HG03439 (cell line): ENCODE measurements at regions not wholly inside any gene's neighbourhood (a gene's known extent, or its start where the extent isn't known, plus 50 kb on each side); places are given as distances from the start of the nearest gene placed in this dataset.

Experiments used
- ATAC-seq: cut with Tn5 transposase; IDR thresholded peaks from one replicate; pipeline ENCODE4 v1.9.1; 2021; ENCODE audit warnings: mild to moderate bottlenecking, moderate library complexity; ENCODE audit not compliant: unreplicated experiment

DNA sequence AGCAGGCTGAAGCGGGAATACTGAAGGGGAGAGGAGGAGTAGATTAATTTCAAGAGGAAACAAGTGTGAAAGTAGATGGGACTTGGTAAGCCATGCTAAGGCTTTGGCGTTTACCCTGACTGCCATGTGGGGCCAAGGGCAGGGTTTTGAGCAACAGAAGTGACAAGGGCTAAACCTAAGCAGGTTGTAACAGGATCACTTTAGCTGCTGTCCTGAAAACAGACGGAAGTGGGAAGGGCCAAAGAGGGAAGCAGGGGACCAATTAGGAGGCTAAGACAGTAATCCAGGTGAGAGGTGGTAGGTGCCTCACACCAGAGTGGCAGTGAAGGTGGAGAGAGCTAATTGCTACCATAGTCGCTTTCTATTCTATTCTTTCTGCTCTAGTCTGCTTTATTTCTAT is 166.5 kb downstream of the PJA1 start:
- ATAC-seq, result no peak

DNA sequence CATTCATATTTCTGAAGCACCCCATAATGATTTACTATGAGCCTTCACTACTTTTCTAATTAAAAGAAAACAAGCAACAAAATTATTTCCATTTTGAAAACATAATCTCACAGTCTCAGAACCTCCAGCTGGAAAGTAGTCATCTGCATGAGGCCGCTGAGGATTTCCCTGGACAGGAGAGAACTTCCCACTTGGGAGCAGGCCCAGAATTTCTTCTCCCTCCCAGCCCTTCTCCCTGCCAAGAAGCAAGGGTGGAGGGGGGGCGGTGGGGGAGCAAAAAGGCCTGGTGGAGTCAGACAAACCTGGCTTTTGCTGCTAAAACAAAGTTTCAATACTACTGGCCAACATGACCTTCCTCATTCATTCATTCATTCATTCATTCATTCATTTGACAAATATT is 167.3 kb downstream of the PJA1 start:
- ATAC-seq, result no peak

DNA sequence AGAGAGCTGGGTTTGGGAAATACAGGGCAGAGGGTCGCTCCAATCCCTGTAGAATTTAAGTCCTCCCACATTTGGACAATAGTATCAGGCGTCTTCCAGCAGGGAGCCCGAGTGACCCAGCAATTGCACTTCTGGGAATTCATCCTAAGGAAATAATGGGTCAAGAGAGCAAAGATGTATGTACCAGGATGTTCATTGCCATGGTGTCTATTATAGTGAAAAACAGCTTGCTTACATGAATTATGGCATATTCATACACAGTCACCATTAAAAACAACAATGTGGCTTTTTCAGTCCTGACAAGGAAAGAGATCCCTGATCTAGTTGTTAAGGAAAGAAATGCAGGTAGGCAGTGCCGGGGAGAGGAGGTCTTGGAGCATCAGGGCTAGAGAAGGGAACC is 167.7 kb downstream of the PJA1 start:
- ATAC-seq, result no peak

DNA sequence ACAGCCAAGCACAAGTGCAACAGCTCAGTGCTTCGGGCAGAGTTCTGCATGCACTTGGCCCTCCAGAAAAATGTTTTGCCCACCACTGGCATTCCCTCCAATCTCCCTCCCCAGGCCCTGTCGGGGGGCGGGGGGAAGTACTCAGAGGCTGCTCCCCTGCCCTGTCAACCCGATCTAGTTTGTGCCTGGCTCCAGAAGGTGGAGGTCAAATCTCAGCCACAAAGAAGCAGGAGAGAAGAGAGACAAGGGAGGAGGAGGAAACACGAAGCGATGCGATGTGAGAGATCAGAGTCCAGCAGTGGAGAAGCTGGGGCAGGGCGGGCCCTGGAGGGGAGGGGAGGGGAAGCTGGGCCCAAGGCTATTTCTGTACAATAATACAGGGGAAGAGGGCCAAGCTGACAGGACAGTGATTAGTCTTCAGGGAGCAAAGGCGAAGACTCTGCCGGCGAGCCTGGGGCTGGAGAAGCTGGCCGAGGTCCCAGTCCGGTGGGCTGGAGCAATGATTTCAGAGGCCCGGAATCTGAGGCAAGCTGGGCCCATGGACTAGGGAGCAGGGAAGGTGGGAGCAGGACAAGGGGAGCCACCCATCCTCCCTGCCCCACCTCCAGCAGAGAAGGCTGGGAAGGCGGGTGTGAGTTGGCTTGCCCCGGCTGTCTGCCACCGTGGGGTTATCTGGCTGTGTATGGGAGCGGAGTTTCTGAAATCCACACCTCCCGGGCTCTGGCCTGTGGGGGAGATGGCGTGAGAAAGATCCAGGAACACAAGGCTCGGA is 167.1 kb downstream of the EFNB1 start:
- ATAC-seq, result no peak

DNA sequence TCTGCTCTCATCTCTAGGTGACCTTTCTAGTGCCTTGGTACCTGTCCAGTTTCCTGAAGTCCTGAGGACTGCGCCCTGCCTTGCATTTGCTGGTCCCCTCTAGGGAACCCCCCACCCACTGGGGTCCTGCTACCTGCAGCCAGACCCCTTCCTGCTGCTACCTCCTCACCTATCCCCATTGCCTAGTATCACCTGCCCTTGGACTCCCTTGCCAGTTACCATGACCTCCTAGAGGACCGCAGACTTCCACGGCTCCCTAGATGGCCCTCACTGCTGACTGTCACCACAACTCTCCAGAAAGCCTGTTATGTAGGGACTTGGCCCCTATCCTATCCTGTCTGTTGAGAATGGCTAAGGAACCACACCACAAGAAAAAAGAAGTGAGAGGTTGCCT is 166.6 kb downstream of the EFNB1 start:
- no peak for ATAC-seq

GRCh38 chrX:68994891-68995255 is 166.1 kb downstream of the EFNB1 start:
- ATAC-seq, result no peak

DNA sequence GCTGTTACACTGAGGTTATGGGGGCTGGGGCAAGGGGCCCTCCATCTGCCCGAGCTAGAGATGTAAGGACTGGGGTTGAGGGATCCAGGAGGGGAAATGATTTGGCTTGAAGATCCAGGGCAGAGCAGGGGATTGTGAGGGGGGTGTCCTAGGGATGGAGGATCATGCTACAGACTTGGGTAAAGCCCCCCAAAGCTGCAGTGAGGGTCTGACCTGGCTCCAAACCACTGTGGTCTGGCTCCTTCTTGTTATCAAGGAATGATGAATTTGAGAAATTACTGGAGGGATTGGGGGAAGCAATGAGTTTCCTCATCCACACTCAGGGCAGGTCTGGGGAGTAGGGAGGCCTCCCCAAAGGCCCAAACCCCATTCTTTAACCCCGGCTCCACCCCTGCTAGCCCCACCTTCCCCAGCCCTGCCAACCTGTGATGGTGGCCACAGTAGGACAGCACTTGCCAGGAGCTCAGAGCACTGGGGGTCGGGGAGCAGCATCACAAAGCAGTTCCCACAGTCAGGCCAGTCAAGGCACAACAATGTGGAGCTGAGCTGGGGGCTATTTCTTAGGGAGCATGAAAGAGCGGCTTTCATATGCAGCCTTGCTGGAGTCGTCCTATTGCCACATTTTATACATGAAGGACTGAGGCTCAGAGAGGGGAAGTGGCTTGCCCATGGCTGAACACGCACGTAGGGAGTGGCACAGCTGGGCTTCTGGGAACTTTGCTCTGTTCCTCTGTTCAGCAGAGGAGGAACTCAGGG is 165.5 kb downstream of the EFNB1 start:
- no peak for ATAC-seq

DNA sequence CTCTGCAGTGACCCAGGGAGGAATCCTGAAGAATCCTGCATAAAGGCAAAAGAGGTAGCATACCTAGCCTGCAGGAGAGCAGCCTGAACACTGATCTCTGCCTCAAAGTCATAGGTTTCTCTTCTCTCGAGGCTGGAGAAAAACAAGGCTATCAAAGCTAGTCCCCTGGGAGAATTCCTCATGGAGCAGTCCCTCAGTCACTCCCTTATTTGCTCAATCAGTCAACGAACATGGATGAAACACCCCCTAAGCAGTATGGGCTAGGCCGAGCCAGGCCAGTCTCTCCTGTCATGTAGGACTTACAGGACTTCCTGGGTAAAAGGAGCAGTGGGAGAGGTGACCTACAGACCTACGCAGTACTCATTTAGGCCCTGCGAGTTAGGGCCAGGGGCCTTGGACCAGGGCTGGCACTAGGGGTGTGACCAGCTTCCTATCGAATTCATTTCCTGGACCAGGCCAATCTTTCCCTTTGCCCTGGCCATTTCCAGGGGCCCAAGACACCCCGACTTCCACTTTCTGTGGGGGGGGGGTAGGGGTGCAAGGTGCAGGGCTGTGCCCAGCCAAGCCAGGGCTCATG is 164.1 kb downstream of the EFNB1 start:
- no peak for ATAC-seq

DNA sequence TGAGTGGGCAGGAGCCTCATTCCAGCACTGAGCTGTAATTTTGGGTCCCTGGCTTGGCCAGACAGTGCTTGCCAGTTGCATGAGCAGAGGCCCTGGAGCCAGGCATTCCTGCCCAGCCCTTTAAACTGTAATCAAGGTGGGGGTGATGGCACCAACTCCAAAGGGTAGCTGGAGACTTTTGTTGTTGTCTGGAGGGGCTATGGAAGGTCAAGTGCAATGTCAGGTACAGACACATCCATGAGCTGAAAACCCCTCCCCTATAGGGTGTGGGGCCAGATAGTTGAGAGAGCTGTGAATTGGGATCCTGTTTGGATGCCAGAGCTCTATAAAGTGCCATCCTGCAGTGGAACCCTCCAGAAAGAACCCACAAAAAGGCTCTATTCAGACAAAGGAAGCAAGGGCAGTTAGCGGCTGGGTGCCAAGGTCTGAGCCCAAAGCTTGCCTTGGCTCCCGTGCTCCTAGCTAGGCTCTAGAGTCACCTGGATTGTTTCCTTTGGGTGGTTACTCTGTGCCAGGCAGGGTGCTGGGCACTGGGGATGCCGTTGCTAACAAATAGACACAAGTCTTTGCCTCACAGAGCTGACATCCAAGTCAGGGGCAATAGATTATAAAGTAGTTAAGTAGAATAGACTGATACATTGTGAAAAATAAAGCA is 163.0 kb downstream of the EFNB1 start:
- no peak for ATAC-seq

- no peak for ATAC-seq
Observed at GRCh38 chrX:68990948-68991347, 162.1 kb downstream of the EFNB1 start.

DNA sequence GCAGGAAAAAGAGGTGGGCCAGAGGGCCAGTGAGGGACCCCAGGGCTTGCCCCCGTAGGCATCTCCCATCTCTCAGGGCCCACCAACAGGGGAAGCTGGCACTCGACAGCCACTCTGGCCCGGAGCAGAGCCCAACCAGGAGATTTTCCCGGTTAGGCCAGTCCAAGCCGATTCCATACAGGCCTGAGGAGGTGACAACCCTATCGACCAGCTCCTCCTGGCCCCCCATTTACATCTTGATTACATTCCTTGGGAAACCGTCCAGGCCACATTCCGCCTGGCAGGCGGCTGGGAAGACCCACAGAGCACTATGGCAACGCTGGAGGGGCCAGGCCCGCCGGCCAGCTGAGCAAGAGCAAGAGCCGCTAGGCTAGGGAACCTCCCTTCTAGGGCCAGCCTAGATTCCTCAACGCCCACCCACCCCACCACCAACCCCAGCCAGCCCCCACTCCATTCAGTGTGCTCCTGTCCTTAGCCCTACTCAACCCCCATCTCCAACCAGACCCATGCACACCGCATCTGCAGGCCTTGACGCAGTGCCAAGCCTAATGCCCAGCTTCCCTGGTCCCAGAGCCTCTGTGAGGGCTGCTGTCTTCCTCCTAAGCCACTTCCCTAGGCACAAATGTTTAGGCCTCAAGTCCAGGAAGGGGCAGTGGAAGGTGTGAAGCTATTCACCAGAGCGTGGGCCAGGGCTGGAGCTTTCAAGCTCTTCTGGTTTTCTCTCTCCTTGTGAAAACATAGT is 161.2 kb downstream of the EFNB1 start:
- no peak for ATAC-seq

DNA sequence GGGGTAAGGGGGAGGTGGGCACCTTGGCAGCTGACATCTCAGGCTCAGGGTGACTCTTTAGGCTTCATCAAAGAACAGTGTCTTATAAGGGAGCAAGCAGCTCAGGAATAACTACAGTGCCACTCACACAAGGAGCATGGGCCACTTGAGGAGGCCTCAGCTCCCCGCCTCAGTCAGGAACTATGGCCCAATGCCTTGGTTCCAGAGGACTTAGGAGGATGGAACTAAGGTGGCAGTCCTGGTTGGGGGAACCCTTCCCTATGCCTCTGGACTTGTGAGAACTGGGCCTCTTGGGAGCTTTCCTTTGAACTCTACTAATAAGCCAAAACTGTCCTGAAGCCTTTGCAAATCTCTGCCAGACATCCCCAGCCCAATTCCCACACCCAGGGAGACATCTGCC is 160.6 kb downstream of the EFNB1 start:
- no peak for ATAC-seq

DNA sequence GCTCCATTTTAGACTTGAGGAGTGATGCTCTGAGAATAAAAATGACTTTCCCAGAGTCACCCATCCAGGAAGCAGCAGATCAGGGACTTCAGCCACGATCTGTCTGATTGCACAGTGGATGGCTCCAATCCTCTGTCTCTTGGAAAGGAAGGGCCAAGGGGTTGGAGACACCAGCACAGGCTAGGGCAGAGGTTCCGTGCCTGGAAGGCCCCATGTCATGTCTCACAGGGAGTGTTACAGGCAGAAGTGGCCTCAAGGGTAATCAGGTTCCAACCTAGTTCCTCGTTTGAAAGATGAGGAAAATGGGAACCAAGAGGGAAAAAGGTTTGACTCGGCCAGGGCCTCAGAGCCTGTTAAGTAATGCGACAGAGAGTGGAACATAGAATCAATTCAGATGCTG is 160.0 kb downstream of the EFNB1 start:
- ATAC-seq, result no peak

DNA sequence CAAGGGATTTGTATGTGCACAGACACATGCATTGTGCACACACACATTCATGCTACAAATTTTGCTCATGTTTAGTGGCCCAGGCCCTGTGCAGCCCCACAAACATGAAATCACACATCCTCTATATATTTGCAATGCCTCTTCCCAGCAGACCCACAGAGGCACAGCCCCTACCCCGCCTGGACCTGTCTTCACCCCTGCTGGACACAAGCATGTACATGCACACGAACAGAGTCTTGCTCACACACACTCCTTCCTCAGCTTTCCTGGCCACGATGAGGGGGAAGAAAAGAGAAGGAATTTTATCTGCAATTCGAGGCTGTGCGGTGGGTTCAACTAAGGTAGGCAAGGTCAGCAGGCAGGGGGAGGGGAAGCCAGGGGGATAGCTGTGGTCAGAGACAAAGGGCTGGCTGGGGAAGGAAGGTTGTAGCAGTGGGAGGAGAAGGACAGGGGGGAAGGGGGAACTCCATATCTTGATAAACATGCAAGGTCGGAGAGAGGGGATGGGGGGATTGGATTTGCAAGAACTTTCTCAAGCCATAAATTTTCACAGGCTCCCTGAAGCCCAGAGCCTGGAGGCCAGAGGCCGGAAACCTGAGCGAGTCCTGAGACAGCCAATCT is 156.4 kb downstream of the EFNB1 start:
- ATAC-seq, result no peak

GRCh38 chrX:68983004-68983857 is 154.4 kb downstream of the EFNB1 start:
- no peak for ATAC-seq

DNA sequence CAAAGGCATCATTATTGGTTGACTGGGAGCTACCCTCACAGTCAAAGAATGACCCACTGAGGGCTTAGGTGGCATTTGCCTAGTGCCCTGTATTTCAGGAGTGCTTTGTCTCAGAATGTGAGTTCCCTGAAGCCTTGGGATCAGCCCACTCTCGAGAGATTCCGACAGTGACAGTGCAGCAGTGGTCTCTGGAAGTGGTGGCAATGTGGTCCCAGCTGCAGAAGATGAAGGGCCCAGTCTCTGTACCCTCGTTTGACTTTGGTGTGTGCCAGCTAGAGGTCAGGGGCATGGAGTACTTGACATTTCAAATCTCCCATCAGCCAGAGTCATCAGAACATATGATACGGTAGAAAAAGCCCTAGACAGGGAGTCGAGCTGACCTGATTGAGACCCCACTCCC is 153.7 kb downstream of the EFNB1 start:
- ATAC-seq, result no peak

GRCh38 chrX:68980906-68981616 is 152.2 kb downstream of the EFNB1 start:
- ATAC-seq, result no peak

GRCh38 chrX:68978655-68979054 is 149.8 kb downstream of the EFNB1 start:
- no peak for ATAC-seq

DNA sequence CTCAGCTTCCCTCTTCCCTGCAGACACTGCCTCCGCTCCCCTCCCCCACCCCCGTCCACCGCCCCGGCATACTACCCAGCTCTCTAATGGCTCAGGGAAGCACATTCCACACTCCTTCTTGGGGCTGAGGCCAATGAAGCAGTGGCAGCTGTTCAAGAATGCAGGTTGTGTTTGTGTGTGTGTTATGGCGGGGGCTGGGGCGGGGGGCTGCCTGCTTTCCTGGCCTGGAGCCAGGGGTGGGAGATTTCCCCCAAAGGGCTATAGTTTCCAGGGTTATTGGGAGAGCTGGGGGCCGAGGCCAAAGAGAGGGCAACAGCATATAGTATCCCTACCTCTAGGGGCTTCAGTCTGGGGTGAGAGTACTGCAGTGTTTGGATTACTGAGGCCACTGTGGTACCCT is 149.4 kb downstream of the EFNB1 start:
- no peak for ATAC-seq
